ENCODE measurements at regions not wholly inside any gene's neighbourhood (a gene's known extent, or its start where the extent isn't known, plus 50 kb on each side); places are given as distances from the start of the nearest gene placed in this dataset.

- TF ChIP-seq ZNF274 (IDR thresholded peaks at IDR 0.05; ENCODE audit: borderline replicate concordance, extremely low read depth, low read length) = no peak
- TF ChIP-seq TCF12 (IDR thresholded peaks at IDR 0.05; ENCODE audit: low read depth, low read length) = no peak
Measured at GRCh38 chr10:44282626-44283300, 102.1 kb downstream of the CXCL12 start (continued).

Data from H1 (cell line).